Superior temporal gyrus (tissue), 1 donor: ENCODE measurements at regions not wholly inside any gene's neighbourhood (a gene's known extent, or its start where the extent isn't known, plus 50 kb on each side); places are given as distances from the start of the nearest gene placed in this dataset.
A peak's percentile ranks its signal among the peaks of the same experiment; 100 is the strongest.
"Not testable (repeated sequence)": the region's sequence is repeated elsewhere in the genome, so short reads cannot be mapped to it uniquely, and the experiment has no call there.

Source experiments
- DNase-seq: peaks from one replicate; pipeline ENCODE4 v3.0.0-alpha.2; 2016; ENCODE audit errors: extremely low spot score

DNA sequence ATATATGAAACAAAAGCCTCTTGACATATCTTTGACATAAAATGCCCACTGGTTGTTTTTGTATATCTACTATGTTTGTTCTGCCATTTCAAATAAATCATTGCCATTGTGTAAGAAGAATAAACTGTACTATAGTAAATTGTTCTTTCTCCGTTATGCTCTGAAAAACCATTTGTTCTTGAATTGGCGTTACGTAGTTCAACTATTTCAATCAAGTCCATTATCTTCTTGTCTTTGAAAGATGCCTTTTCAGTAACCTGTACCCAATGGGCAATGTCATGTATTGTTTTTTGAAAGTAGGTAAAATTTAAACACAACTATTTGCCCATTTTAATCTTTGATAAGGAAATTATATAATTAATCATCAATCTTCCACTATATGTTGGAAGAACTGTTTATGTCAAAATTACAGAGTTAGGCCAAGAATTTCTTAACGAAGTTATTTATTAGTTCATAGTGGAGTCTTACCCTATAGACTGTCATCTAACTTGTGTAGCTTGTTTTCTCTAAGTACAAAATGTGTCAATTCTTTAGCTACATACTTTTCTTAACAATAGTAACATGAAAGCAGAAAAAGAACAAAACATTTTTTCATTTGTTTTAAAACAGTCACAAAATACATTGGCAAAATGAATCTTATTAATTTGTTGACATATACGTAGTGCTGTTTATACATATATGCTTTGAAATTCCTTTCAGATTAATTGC lies 294.8 kb downstream of the PTPRC start:
- peak; percentile 92 for DNase-seq

DNA sequence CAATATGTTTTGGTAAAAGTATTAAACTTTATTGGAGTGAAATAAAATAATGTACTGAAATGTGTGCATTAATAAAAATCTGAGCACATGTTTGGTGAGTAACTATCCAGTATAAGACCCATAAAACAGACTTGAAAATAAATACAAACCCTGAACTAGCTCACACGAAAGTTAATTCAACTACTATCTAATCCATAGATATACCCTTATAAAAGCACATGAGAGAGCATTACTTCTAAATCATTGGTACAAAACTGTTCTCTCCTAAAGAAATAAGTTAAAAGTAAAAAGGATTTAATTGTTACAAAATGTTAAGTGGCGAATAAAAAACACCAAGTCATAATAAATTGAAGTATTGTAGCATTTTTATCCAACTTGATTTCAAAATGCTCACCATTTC lies 295.6 kb downstream of the PTPRC start:
- peak; percentile 69 for DNase-seq

DNA sequence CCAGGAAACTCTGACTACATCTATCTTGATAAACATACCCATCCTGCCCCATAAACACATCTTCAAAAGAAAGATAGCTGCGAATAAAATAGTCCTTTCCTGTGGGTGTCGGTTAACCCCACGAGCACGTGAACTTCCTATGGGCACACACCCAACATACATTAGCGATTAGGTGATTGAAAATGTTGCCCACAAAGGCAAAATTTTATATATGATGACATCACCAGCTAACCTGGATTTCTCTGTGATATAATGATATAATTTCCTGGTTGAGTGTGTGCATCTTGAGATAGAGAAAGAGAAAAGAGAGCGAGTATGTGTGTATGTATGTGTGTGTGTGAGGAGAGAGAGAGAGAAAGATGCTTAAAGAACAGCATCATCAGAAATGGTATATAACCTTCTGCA lies 296.1 kb downstream of the PTPRC start:
- peak; percentile 69 for DNase-seq

GRCh38 chr1:198935306-198935921 lies 296.6 kb downstream of the PTPRC start:
- peak; percentile 92 for DNase-seq

GRCh38 chr1:198936371-198937083 lies 297.7 kb downstream of the PTPRC start:
- DNase-seq = peak; percentile 76

DNA sequence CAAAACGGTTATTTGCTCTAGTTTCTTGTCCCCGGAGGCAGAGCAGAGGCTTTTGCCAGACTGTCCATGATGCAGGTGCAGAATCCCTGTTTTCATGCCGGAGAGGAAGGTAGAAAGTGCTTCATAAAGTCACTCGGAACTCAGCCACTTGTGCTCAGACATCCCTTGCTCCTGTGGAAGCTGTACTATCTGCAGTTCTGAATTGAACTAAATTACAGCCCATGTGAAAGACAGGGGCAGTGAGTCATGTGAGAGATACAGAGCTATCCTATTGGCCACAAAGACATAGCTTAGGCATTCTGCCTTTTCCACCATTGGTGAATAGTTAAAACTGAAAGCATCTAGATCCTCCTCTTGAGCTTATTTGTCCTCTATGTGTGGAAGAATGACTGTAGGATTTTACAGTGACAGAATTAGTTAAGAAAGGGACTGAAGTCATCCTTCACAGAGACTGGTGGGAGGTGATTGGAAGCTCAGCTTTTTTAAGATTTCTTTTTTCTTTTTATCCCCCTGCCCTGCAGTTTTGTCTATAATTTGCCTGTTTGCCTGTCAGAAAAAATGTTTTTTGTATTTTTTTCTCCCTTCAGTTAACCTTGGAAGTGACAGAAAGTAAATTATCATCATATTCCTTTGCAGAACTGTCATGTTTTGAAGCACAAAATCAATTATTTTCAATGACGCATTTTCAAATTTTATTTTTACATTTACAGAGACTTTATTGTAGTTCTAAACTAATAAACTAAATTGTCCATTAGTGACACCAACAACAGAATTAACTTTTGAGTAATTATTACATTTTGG lies 298.6 kb downstream of the PTPRC start:
- DNase-seq = peak; percentile 99

GRCh38 chr1:198939286-198939685 lies 300.4 kb downstream of the PTPRC start:
- no peak for DNase-seq

DNA sequence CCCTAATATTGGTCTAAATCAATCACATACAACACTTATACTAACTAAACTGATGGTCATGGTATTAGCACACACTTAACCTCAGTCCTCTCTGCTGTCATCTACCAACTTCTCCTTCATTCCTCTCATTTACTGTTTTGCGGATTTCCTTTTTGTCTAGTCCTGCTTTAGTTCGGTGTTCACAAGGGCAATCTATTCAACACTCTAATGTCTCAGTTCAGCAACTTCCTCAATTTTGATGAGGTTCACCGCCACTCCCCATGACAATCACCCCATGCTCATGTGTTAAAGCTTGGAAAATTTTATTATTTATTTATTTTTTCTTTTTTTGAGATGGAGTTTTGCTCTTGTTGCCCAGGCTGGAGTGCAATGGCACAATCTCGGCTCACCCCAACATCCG lies 301.1 kb downstream of the PTPRC start:
- no peak for DNase-seq

DNA sequence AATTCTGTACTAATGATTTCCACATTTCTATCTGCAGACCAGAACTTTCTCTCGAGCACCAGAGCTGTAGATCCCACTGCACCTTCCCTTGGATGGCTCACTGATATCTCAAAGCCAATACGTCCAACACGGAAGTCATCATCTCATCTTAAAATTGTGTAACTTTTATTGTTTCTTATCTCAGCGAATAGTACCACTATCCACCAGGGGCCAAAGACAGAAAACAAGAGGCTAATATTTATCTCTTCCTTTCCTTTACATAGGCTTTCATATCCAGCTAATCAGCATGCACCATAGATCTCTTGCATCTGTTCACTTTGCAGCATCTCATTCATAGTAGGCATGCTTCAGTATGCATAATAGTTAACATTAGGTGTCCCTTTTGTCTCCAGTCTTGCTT lies 303.6 kb downstream of the PTPRC start:
- DNase-seq = no peak

- no peak for DNase-seq
These were observed 304.8 kb downstream of the PTPRC start for GRCh38 chr1:198943484-198944187.

DNA sequence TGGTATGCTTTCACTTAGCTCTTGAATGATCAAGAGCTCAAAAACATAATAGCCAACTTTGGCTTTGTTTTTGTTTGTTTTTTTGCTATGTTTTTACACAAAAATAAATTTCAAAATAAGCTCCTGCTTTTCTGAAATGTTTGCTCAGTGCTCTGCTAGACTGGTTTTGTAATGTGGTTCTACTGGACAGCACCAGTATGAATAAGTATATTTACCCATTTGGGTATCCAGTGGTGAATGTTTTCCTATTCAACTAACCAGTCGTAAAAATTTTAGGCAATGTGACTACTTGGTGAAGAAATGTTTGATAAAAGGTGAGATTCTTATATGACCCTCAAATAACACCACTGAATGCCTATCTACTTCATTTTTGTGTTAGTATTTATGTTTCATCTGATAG lies 308.6 kb downstream of the PTPRC start:
- DNase-seq = no peak

DNA sequence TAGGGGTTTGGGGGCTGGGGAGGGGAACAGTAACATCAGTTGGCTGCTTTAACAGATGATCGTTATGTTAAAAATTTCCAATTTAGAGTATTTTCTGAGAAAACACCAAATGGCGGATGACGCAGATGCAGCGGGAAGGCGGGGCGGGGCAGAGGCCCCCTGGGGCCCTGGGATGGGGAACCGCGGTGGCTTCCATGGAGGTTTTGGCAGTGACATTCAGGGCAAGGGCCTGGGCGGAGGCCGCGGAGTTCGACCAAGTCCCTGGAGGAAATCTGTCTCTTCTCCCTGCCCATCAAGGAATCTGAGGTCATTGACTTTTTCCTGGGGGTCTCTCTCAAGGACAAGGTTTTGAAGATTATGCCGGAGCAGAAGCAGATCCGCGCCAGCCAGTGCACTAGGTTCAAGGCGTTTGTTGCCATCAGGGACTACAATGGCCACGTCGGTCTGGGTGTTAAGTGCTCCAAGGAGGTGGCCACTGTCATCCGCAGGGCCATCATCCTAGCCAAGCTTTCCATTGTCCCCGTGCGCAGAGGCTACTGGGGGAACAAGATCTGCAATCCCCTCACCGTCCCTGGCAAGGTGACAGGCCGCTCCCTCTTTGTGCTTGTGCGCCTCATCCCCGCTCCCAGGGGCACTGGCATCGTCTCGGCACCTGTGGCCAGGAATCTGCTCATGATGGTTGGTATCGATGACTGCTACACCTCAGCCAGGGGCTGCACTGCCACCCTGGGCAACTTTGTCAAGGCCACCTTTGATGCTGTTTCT lies 310.2 kb downstream of the PTPRC start:
- no peak for DNase-seq

DNA sequence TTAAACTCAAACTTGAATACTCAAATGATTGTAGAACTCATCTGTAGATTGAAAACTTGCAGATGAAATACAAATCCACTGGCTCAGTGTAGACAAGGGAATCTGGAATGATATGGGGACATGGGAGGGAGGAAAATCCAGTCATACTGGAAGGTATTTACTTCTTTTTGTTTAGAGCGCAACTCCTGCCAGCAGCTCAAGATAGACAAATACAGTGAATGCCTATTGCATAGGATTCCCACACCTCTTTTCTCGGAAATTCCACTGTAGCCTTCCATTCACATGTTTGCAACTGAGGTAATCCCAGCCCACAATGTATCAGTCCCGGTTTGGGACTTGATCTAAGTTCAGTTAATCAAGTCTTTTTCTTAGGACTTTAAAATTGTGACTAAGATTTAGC lies 311.2 kb downstream of the PTPRC start:
- no peak for DNase-seq

DNA sequence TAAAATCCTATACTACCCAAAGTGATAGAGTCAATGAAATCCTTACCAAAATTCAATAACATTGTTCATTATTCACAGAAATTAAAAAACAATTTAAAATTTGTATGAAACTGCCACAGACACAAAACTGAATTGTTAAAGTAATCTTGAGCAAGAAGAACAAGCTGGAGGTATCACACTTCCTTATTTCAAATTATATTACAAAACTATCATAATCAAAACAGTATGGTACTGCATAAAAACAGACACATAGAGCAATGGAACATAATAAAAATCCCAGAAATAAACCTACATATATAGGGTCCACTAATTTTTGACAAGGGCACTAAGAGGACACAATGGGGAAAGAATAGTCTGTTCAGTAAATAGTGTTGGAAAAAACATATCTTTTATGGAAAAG lies 316.2 kb downstream of the PTPRC start:
- no peak for DNase-seq

DNA sequence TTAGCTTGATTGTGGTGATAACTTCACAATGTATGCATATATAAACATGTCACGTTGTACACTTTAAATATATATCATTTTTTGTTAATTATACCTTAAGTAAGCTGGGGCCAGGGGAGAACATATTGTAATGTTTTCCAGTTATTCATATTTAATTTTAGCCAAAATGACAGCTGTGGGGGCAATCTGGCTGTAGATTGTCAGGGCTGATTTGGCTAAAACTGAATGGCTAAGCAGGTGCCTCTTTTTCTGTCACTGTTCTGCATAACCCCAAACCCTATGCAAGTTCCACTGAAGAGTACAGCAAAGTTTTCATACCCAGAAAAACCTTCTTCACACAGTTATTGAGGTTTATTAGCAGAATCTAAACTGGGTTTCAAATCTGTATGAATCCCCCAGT lies 318.2 kb downstream of the PTPRC start:
- DNase-seq = no peak

GRCh38 chr1:198959032-198959431 lies 320.2 kb downstream of the PTPRC start:
- DNase-seq = no peak

DNA sequence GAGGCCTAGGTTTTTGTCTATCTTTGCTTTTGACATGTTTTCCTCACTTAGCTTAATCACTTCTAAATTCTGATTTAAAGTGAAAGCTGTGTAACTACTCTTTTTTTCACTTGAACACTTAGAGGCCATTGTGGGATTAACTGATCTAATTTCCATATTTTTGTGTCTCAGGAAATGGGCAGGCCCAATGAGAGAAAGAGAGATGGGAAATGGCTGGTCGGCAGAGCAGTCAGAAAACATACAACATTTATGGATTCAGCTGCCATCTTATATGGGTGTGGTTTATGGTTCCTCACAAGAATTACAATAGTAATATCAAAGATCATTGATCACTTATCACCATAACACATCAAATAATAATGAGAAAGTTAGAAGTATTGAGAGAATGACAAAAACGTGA lies 320.8 kb downstream of the PTPRC start:
- DNase-seq = no peak

DNA sequence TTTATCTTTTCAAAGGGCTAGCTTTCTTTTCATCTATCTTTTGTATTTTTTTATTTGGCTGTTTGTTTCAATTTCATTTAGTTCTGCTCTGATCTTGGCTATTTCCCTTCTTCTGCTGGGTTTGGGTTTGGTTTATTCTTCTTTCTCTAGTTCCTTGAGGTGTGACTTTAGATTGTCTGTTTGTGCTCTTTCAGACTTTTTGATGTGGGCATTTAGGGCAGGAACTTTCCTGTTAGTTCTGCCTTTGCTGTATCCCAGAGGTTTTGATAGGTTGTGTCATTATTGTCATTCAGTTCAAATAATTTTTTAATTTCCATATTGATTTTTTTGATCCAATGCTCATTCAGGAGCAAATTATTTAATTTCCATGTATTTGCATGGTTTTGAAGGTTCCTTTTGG lies 325.0 kb downstream of the PTPRC start:
- DNase-seq = not testable (repeated sequence)

- DNase-seq = no peak
These were observed 327.7 kb downstream of the PTPRC start for GRCh38 chr1:198966519-198966918.

DNA sequence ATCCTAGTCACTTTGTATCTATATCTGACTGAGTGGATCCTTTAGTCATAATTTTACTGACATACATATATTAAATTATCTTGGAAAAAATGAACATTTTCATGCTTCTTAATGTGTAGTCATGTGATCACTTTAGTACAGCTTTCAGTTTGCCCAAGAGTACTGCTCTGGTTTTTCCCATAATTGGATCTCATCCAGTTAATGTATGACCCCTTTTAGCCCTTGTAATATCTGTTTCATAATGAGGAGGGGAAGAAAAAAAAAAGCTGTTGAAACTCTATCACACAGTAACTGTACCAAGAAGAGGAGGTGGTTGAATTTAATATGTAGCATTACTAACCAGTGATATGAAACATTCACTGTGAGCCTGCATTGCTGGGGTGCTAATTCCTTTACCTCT lies 328.7 kb downstream of the PTPRC start:
- no peak for DNase-seq

- no peak for DNase-seq
These were observed 330.0 kb downstream of the PTPRC start for GRCh38 chr1:198968866-198969265.
